ENCODE measurements at regions not wholly inside any gene's neighbourhood (a gene's known extent, or its start where the extent isn't known, plus 50 kb on each side); places are given as distances from the start of the nearest gene placed in this dataset.

DNA sequence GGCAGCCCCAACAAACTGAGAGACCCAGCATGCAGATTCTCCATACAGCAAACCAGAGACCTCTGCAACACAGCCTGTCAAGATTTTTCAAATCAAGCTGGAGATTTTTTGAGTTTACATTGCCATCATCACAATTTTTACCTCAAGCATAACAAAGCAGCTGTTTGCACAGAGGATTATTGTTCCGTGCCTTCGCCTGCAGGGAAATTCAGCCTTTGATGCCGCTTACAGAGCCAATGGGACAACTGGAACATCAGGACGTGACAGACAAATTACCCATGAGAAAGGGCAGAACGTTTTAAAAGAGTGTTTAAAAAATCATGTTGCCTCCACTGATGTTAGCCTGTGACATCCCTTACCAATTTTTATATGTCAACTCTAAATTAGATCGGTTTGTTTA lies 363.7 kb downstream of the FBXW7 start:
- no peak for TF ChIP-seq BCL11A (IDR thresholded peaks at IDR 0.05; ENCODE audit: low read depth, low read length)
- no peak for TF ChIP-seq HDAC2 (IDR thresholded peaks at IDR 0.05)
- no peak for TF ChIP-seq YY1 (IDR thresholded peaks at IDR 0.05; ENCODE audit: low read depth, low read length)
- no peak for TF ChIP-seq TARDBP (IDR thresholded peaks at IDR 0.05; ENCODE audit: borderline replicate concordance)
- no peak for TF ChIP-seq POLR2A (IDR thresholded peaks at IDR 0.05; ENCODE audit: low read depth, low read length)
- TF ChIP-seq FOXM1 (IDR thresholded peaks at IDR 0.05; ENCODE audit: low read depth, low read length), result no peak
- TF ChIP-seq ZBED1 (IDR thresholded peaks at IDR 0.05; ENCODE audit: borderline replicate concordance), result no peak
- TF ChIP-seq, protein P1, sequence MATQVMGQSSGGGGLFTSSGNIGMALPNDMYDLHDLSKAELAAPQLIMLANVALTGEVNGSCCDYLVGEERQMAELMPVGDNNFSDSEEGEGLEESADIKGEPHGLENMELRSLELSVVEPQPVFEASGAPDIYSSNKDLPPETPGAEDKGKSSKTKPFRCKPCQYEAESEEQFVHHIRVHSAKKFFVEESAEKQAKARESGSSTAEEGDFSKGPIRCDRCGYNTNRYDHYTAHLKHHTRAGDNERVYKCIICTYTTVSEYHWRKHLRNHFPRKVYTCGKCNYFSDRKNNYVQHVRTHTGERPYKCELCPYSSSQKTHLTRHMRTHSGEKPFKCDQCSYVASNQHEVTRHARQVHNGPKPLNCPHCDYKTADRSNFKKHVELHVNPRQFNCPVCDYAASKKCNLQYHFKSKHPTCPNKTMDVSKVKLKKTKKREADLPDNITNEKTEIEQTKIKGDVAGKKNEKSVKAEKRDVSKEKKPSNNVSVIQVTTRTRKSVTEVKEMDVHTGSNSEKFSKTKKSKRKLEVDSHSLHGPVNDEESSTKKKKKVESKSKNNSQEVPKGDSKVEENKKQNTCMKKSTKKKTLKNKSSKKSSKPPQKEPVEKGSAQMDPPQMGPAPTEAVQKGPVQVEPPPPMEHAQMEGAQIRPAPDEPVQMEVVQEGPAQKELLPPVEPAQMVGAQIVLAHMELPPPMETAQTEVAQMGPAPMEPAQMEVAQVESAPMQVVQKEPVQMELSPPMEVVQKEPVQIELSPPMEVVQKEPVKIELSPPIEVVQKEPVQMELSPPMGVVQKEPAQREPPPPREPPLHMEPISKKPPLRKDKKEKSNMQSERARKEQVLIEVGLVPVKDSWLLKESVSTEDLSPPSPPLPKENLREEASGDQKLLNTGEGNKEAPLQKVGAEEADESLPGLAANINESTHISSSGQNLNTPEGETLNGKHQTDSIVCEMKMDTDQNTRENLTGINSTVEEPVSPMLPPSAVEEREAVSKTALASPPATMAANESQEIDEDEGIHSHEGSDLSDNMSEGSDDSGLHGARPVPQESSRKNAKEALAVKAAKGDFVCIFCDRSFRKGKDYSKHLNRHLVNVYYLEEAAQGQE (IDR thresholded peaks at IDR 0.05; ENCODE audit: low read depth, low read length), result no peak
- no peak for TF ChIP-seq POLR2AphosphoS5 (IDR thresholded peaks at IDR 0.05; ENCODE audit: low read length)

Measured in GM12878 (cell line).